ENCODE measurements at regions not wholly inside any gene's neighbourhood (a gene's known extent, or its start where the extent isn't known, plus 50 kb on each side); places are given as distances from the start of the nearest gene placed in this dataset.
A peak's percentile ranks its signal among the peaks of the same experiment; 100 is the strongest.
"Not testable (repeated sequence)": the region's sequence is repeated elsewhere in the genome, so short reads cannot be mapped to it uniquely, and the experiment has no call there.

DNA sequence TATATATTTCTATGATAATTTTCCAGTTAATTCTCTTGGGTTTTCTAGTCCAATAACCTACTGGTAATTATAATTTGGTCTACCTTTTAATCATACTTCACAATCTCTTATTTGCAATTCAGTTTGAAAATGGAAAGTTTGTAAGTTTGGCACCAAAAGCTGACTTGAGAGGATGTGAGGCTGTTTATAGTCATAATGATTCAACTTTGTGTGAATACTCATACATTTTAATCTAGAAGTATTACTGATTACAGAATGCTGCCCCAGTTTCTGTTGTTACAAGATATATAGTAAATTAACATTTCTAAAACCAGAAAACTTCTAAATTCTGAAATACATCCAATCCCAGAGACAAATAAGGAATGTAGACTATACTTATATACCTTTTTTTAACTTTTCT, 158.2 kb downstream of the SLC38A4 start:
- DNase-seq: no peak

GRCh38 chr12:46664761-46665287, 161.0 kb downstream of the SLC38A4 start:
- no peak for DNase-seq

DNA sequence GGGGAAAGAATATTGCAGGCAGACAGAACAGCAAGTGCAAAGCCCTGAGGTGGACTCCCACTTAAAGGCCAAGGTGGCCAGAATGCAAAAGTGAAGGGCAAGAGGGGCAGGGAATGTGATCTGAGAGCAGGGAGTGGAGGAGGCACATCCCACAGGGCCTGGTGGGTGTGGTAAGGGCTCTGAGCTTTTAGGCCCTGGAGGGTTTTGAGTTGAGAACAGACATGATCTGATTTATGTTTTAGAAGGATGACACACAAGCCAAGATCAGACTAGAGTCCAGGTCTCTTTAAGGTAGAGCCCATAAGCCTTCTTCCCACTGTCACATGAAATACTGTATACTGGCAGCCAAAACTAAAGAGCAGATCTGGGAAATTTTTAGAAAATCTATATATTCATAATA, 162.5 kb downstream of the SLC38A4 start:
- DNase-seq: no peak

- DNase-seq: peak in 1 of 2 donors; percentile 9
Measured at GRCh38 chr12:46661110-46661845, 164.5 kb downstream of the SLC38A4 start.

GRCh38 chr12:46660719-46661109, 165.1 kb downstream of the SLC38A4 start:
- DNase-seq: no peak

DNA sequence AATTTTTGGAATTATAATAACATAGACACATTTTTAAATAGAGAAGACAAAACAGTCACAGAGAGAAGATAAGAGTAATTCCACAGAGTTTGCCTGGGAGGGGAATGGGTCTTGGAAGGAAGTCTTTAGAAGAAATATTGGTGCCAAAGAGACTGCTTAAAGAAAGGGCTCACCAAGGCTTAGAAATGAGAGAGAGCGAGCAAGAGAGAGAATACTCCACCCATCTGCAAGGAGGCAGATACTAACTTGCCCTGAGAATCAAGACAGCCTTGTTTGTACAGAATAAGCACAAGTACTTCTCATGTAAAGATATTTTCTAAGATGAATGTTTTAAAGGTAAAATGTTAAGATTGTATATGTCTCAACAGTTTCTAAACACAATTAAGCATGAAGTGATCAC, 165.5 kb downstream of the SLC38A4 start:
- no peak for DNase-seq

- no peak for DNase-seq
Measured at GRCh38 chr12:46659824-46660223, 166.0 kb downstream of the SLC38A4 start.

- DNase-seq: no peak
Measured at GRCh38 chr12:46659032-46659650, 166.7 kb downstream of the SLC38A4 start.

DNA sequence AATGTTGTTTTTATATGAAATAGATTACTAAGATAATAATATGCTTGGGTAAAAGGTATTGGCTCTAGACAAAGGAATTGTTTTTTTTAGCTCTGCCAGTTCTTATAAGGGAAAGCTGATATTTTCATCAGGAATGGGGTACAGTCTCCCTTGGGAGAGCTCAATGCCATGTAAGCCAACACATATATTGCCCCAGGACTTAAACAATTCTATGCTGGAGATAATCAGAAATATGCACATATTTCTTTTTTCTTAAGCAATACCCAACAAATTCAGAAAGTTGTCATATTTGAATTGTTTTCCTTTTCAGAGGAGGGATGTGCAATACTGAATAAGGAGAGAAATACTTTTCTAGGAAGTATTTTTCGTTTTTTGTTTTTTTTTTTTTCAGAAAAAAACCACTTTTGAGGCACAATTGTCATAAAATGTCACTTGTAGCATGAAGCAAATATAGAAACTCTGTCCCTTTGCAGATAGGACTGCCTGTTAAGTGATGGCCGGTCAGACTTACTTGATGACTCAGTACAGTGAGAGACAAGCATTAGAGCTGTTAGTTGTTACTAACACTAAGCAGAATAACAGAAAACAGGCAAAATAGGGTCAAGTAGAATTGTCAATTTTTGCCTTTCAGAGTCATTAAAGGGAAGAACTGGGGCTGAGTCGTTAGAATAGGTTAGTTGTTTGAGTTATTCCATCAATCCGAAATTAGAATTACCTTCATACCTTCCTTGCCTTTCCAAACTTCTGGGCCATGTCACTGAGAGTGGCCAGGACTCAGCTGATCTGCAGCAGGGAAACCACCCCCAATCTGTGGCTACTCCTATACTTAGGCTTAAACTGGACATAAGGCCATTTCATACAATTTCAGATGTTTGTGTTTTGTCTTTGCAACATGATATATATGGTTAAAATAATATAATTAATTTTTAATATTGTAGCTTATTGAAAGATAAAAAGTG, 168.1 kb downstream of the SLC38A4 start:
- no peak for DNase-seq

DNA sequence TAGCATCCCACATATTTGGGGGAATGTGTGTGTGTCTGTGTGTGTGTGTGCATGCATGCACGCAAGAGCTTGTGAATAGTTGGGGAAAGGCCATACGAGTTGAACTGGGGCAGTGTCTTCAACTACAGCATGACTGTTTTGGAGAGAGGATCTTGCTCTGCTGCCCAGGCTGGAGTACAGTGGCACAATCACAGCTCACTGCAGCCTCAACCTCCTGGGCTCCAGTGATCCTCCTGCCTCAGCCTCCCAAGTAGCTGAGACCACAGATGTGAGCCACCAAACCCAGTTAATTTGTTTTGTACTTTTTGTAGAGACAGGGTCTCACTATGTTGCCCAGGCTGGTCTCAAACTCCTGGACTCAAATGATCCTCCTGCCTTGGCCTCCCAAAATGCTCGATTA, 169.8 kb downstream of the SLC38A4 start:
- DNase-seq: not testable (repeated sequence)

DNA sequence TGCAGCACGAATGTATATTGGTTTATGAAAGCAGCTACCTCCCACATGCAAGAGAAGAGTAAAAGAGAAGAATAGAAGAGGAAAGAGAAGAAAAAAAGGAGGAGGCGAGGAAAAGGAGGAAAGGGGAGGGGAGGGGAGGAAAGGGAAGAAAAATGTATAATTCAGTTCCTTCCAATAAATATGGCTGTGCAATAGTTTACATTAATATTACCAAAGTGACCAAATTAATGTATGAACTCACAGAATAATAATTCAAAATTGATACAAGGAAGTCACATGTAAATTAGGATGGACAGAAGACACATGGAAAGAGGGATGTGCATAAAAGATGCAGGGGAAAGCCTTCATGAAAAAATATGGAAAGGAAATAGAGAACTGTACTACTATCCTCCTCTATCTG, 172.5 kb downstream of the SLC38A4 start:
- DNase-seq: no peak

- no peak for DNase-seq
Measured at GRCh38 chr12:46652692-46653091, 173.1 kb downstream of the SLC38A4 start.

DNA sequence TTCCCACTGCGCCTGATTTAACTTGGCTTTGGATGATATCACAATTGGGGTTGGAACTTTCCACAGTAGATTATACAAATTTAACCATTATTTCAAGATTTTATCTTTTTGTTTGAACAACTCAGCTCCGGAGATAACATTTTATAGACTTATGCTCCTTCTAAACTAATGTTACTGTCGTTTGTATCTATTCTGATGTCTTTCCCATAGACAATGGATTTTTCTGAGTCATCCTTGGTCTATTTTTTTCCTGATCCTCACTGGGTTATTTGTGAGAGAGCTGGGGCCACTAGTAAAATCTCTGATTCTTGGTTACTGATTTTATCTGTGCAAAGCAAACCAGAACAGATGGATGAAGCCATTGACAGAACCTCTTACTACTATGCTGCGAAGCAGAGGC, 175.1 kb downstream of the SLC38A4 start:
- no peak for DNase-seq

DNA sequence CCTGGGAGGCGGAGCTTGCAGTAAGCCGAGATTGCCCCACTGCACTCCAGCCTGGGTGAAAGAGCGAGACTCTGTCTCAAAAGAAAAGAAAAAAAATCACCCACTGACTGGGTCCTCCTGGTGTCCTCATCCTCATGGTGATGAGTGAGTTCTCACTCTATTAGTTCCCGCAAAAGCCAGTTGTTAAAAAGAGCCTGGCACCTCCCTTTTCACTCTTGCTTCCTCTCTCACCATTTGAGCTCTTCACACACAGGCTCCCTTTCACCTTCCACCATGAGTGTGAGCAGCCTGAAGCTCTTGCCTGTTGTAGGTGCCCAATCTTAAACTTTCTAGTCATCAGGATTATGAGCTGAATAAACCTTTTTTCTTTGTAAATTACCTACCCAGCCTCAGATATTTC, 176.4 kb downstream of the SLC38A4 start:
- DNase-seq: no peak

DNA sequence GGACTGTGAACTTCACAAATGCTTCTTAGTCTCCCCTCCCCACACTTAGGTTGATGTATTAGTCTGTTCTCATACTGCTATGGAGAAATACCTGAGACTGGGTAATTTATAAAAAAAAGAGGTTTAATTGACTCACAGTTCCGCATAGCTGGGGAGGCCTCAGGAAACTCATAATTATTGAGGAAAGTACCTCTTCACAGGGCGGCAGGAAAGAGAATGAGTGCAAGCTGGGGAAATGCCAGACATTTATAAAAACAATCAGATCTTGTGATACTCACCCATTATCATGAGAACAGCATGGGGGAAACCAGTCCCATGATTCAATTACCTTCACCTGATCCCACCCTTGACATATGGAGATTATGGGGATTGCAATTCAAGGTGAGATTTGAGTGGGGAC, 178.8 kb downstream of the SLC38A4 start:
- DNase-seq: no peak

- not testable (repeated sequence) for DNase-seq
Measured at GRCh38 chr12:46641649-46642048, 184.1 kb downstream of the SLC38A4 start.

DNA sequence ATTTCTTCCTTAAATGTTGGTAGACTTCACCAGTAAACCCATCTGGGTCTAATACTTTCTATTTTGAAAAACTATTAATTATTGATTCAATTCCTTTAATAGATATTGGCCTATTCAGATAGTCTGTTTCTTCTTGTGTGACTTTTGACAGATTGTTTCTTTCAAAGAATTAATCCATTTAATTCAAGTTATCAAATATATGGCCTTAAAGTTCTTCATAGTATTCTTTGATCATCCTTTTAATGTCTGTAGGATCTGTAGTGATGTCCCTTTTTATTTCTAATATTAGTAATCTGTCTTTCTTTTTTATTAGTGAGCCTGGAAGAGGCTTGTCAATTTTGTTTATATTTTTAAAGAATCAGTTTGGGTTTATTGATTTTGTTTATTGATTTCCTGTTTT, 190.0 kb downstream of the SLC38A4 start:
- no peak for DNase-seq

GRCh38 chr12:46629331-46630229, 196.2 kb downstream of the SLC38A4 start:
- no peak for DNase-seq

GRCh38 chr12:46628176-46628575, 197.6 kb downstream of the SLC38A4 start:
- no peak for DNase-seq

- DNase-seq: no peak
Measured at GRCh38 chr12:46627686-46628085, 198.1 kb downstream of the SLC38A4 start.

DNA sequence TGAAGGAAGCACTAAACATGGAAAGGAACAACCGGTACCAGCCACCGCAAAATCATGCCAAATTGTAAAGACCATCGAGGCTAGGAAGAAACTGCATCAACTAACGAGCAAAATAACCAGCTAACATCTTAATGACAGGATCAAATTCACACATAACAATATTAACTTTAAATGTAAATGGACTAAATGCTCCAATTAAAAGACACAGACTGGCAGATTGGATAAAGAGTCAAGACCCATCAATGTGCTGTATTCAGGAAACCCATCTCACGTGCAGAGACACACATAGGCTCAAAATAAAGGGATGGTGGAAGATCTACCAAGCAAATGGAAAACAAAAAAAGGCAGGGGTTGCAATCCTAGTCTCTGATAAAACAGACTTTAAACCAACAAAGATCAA, 206.3 kb downstream of the SLC38A4 start:
- not testable (repeated sequence) for DNase-seq

- DNase-seq: not testable (repeated sequence)
Measured at GRCh38 chr12:46617737-46618136, 208.1 kb downstream of the SLC38A4 start.
